ENCODE measurements at regions not wholly inside any gene's neighbourhood (a gene's known extent, or its start where the extent isn't known, plus 50 kb on each side); places are given as distances from the start of the nearest gene placed in this dataset.

DNA sequence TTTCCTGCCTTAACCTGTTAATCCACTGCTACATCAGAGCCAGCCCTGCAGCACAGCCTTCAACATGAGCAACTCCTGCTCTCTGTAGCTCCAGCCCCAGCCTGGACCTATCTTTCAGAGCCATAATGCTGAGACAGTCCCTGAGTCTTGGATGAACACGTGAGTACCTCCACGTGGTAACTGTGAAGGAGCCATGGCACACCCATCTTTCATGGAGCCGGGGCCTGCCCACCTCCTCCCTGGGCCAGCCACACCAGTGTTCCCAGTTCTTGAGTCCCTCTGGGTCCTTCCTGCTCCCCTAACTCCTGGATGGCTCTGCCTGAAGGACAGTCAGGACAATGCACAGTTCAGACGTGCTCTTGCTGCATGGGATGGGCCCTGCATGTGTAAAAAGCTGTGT, 107.1 kb downstream of the TEX36 start:
- H3K27me3 ChIP-seq, result no peaks in the 10 kb centered on the region
- DNase-seq, result no peak
- no peak for FAIRE-seq
- no peak overlapping the region for H3K27ac ChIP-seq
- H3K4me3 ChIP-seq, result no peak overlapping the region
- no peak for ATAC-seq
- TF ChIP-seq CTCF (IDR thresholded peaks at IDR 0.05), result no peak
- H3K4me1 ChIP-seq, result no peaks in the 10 kb centered on the region
- intact Hi-C loops (cut with DNase I), result no loop called here
- WGBS, 2 donors, result 72 to 81% methylated on average over 4 of the region's 4 CpGs
- H3K9me3 ChIP-seq, result no peaks in the 10 kb centered on the region
- H3K36me3 ChIP-seq, result no peaks in the 10 kb centered on the region

GRCh38 chr10:125568156-125568555, 114.8 kb downstream of the TEX36 start:
- DNase-seq (no peak), FAIRE-seq (no peak), ATAC-seq (no peak)
- no peak overlapping the region for H3K27ac ChIP-seq
- no peaks in the 10 kb centered on the region for H3K9me3 ChIP-seq
- H3K27me3 ChIP-seq, result no peaks in the 10 kb centered on the region
- WGBS, 2 donors, result 94 to 97% methylated on average over 4 of the region's 4 CpGs
- intact Hi-C loops (cut with DNase I), result no loop called here
- TF ChIP-seq CTCF (IDR thresholded peaks at IDR 0.05), result no peak
- peaks cover 0 to 8% (median 0%) of the 10 kb centered on the region in 3 donors for H3K4me1 ChIP-seq
- no peak overlapping the region for H3K4me3 ChIP-seq
- no peaks in the 10 kb centered on the region for H3K36me3 ChIP-seq

DNA sequence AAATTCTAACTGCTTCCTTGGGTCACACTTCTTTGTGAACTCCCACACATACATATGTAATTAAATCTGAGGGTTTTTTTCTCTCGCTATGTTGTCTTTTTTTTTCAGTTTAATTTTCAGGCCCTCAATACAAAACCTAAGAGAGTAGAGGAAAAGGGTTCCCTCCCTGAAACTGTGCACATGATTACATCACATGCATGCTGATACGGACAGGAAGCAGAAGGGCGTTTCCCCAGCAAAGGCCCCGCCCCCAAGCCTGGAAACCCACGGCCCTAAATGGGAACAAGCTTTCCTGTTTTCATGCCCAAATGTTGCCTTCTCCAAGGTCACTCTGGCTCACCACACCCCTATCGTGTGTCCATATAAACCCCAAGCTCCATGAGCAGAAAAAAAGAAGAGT, 115.4 kb downstream of the TEX36 start:
- H3K27ac ChIP-seq, result no peak overlapping the region
- H3K9me3 ChIP-seq, result no peaks in the 10 kb centered on the region
- TF ChIP-seq CTCF (IDR thresholded peaks at IDR 0.05), result no peak
- no peaks in the 10 kb centered on the region for H3K27me3 ChIP-seq
- H3K4me1 ChIP-seq, result peaks cover 0 to 8% (median 0%) of the 10 kb centered on the region in 3 donors
- H3K4me3 ChIP-seq, result no peak overlapping the region
- 86 to 96% methylated on average over 6 of the region's 6 CpGs for WGBS, 2 donors
- FAIRE-seq (no peak), ATAC-seq (no peak), DNase-seq (no peak)
- H3K36me3 ChIP-seq, result no peaks in the 10 kb centered on the region
- intact Hi-C loops (cut with DNase I), result no loop called here

DNA sequence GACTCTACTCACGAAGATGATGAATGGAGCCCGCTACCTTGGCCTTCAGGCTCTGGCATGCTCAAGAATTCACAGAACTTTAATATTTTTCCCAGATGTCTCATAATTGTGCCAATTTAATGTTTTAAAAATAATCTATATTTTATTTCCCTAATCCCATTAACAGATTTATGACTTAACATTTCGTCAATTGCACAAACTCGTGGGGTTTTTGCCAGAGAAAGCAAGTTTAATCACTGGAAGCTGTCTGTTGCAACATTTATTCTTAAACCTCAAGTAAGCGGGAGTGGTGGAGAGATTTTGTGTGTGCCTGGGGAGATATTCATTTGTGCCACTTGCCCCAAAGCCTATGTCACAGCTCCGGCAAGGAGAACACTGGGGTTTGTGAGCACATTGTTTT, 117.9 kb downstream of the TEX36 start:
- no peak for TF ChIP-seq CTCF (IDR thresholded peaks at IDR 0.05)
- Histone ChIP-seq H3K4me1 (peaks cover 0 to 3% (median 0%) of the 10 kb centered on the region in 3 donors), H3K4me3 (no peak overlapping the region), H3K9me3 (no peaks in the 10 kb centered on the region), H3K36me3 (no peaks in the 10 kb centered on the region), H3K27me3 (no peaks in the 10 kb centered on the region), H3K27ac (no peak overlapping the region)
- ATAC-seq (no peak), DNase-seq (no peak), FAIRE-seq (no peak)
- intact Hi-C loops (cut with DNase I), result no loop called here
- WGBS, 2 donors, result 58 to 64% methylated on average over 6 of the region's 6 CpGs

- 81 to 88% methylated on average over 3 of the region's 3 CpGs for WGBS, 2 donors
- Histone ChIP-seq H3K36me3 (no peaks in the 10 kb centered on the region), H3K9me3 (no peaks in the 10 kb centered on the region), H3K27me3 (no peaks in the 10 kb centered on the region), H3K4me1 (no peaks in the 10 kb centered on the region), H3K27ac (no peak overlapping the region), H3K4me3 (no peak overlapping the region)
- intact Hi-C loops (cut with DNase I), result no loop called here
- no peak for TF ChIP-seq CTCF (IDR thresholded peaks at IDR 0.05)
- no peak for DNase-seq
- no peak for ATAC-seq
- no peak for FAIRE-seq
Observed at GRCh38 chr10:125564570-125564969, 118.4 kb downstream of the TEX36 start.

Measured in pancreas (tissue), 10 donors.